ENCODE measurements at regions not wholly inside any gene's neighbourhood (a gene's known extent, or its start where the extent isn't known, plus 50 kb on each side); places are given as distances from the start of the nearest gene placed in this dataset.

DNA sequence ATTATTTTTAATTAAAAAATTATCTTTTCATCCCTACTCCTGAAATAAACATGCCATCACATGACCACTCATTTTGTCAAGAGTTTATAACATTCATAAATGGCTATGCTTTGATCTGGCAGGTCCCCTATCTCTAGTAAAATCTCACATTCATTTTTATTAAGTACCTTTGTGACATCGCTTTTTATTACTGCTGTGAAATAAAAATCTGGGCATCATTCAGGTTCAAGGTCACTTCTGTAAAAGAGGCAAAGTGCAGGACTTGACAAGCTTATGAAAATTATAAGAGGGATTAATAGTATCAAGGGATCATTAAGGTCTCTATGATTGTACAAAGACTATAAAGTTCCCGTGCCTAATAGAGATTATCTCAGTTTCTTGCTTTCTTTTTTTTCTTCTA lies 416.8 kb upstream of the SEMA3A start:
- 92% methylated on average over 2 of the region's 2 CpGs for WGBS (ENCODE audit: low lambda C conversion rate)
- CTCF ChIA-PET, result interaction anchor here (0.9 kb wide), 1 partner anchor 11 kb away, joined by 3 read pairs; no protein-coding TSS in a partner anchor

More for the DNA sequence above, 416.8 kb upstream of the SEMA3A start:
- Histone ChIP-seq H3K27ac (ENCODE audit: low read depth in 2 of 2, low read length in 1 of 2) (no peak overlapping the region), H3K27me3 (ENCODE audit: insufficient read depth) (no peaks in the 10 kb centered on the region), H3K4me3 (ENCODE audit: low read depth in 2 of 2, low read length in 1 of 2) (no peak overlapping the region), H3K9ac (no peak overlapping the region), H3K36me3 (replicated peaks in 1 of 2; ENCODE audit: control insufficient read depth in 1 of 2, insufficient read depth in 2 of 2, low read length in 1 of 2) (no peaks in the 10 kb centered on the region), H3F3A (replicated peaks; ENCODE audit: insufficient read depth) (no peaks in the 10 kb centered on the region), H2AFZ (ENCODE audit: low read depth) (no peak overlapping the region), H3K4me1 (ENCODE audit: control insufficient read depth in 1 of 2, insufficient read depth in 2 of 2, low read depth in 1 of 2, low read length in 1 of 2) (no peaks in the 10 kb centered on the region; a peak in 1 of 4 replicates), H3K9me2 (no peaks in the 10 kb centered on the region), H3K9me3 (no peaks in the 10 kb centered on the region), H3K4me2 (no peak overlapping the region), H3K79me2 (ENCODE audit: insufficient read depth) (no peaks in the 10 kb centered on the region), H4K20me1 (ENCODE audit: insufficient read depth) (no peaks in the 10 kb centered on the region)
- TF ChIP-seq, protein P1, sequence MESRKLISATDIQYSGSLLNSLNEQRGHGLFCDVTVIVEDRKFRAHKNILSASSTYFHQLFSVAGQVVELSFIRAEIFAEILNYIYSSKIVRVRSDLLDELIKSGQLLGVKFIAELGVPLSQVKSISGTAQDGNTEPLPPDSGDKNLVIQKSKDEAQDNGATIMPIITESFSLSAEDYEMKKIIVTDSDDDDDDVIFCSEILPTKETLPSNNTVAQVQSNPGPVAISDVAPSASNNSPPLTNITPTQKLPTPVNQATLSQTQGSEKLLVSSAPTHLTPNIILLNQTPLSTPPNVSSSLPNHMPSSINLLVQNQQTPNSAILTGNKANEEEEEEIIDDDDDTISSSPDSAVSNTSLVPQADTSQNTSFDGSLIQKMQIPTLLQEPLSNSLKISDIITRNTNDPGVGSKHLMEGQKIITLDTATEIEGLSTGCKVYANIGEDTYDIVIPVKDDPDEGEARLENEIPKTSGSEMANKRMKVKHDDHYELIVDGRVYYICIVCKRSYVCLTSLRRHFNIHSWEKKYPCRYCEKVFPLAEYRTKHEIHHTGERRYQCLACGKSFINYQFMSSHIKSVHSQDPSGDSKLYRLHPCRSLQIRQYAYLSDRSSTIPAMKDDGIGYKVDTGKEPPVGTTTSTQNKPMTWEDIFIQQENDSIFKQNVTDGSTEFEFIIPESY (IDR thresholded peaks at IDR 0.05; ENCODE audit: borderline replicate concordance, low read depth), result no peak
- TF ChIP-seq EZH2phosphoT487 (IDR thresholded peaks at IDR 0.05; ENCODE audit: borderline replicate concordance, low read depth), result no peak
- no peak for TF ChIP-seq GABPA (IDR thresholded peaks at IDR 0.05; ENCODE audit: low read depth)
- no peak for TF ChIP-seq NFIC (IDR thresholded peaks at IDR 0.05; ENCODE audit: borderline replicate concordance)
- no peak for TF ChIP-seq CHD2 (IDR thresholded peaks at IDR 0.05; ENCODE audit: low read length, partially characterized antibody)
- TF ChIP-seq GATA2 (CRISPR knock-in tag; IDR thresholded peaks at IDR 0.05), result no peak
- no peak for TF ChIP-seq TAF1 (IDR thresholded peaks at IDR 0.05; ENCODE audit: borderline replicate concordance, low read depth, low read length)
- TF ChIP-seq, protein P2, sequence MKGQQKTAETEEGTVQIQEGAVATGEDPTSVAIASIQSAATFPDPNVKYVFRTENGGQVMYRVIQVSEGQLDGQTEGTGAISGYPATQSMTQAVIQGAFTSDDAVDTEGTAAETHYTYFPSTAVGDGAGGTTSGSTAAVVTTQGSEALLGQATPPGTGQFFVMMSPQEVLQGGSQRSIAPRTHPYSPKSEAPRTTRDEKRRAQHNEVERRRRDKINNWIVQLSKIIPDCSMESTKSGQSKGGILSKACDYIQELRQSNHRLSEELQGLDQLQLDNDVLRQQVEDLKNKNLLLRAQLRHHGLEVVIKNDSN (IDR thresholded peaks at IDR 0.05; ENCODE audit: borderline replicate concordance, low read depth), result no peak
- no peak for TF ChIP-seq SMC3 (IDR thresholded peaks at IDR 0.05; ENCODE audit: low read depth, low read length)
- no peak for TF ChIP-seq FOXM1 (IDR thresholded peaks at IDR 0.05; ENCODE audit: low read depth)
- TF ChIP-seq SIN3A (IDR thresholded peaks at IDR 0.05; ENCODE audit: borderline replicate concordance, low read depth, low read length), result no peak
- no peak for TF ChIP-seq ELF1 (IDR thresholded peaks at IDR 0.05)
- TF ChIP-seq JUND (IDR thresholded peaks at IDR 0.05), result no peak
- TF ChIP-seq, protein P3, sequence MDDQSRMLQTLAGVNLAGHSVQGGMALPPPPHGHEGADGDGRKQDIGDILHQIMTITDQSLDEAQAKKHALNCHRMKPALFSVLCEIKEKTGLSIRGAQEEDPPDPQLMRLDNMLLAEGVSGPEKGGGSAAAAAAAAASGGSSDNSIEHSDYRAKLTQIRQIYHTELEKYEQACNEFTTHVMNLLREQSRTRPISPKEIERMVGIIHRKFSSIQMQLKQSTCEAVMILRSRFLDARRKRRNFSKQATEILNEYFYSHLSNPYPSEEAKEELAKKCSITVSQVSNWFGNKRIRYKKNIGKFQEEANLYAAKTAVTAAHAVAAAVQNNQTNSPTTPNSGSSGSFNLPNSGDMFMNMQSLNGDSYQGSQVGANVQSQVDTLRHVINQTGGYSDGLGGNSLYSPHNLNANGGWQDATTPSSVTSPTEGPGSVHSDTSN (IDR thresholded peaks at IDR 0.05), result no peak
- TF ChIP-seq, protein P4, sequence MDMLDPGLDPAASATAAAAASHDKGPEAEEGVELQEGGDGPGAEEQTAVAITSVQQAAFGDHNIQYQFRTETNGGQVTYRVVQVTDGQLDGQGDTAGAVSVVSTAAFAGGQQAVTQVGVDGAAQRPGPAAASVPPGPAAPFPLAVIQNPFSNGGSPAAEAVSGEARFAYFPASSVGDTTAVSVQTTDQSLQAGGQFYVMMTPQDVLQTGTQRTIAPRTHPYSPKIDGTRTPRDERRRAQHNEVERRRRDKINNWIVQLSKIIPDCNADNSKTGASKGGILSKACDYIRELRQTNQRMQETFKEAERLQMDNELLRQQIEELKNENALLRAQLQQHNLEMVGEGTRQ (IDR thresholded peaks at IDR 0.05; ENCODE audit: borderline replicate concordance, low read depth, low read length), result no peak
- TF ChIP-seq, protein P5, sequence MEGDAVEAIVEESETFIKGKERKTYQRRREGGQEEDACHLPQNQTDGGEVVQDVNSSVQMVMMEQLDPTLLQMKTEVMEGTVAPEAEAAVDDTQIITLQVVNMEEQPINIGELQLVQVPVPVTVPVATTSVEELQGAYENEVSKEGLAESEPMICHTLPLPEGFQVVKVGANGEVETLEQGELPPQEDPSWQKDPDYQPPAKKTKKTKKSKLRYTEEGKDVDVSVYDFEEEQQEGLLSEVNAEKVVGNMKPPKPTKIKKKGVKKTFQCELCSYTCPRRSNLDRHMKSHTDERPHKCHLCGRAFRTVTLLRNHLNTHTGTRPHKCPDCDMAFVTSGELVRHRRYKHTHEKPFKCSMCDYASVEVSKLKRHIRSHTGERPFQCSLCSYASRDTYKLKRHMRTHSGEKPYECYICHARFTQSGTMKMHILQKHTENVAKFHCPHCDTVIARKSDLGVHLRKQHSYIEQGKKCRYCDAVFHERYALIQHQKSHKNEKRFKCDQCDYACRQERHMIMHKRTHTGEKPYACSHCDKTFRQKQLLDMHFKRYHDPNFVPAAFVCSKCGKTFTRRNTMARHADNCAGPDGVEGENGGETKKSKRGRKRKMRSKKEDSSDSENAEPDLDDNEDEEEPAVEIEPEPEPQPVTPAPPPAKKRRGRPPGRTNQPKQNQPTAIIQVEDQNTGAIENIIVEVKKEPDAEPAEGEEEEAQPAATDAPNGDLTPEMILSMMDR (IDR thresholded peaks at IDR 0.05), result no peak
- TF ChIP-seq EP300 (IDR thresholded peaks at IDR 0.05; ENCODE audit: borderline replicate concordance in 1 of 2, low read depth in 1 of 2, low read length in 1 of 2), result no peak
- no peak for TF ChIP-seq FOXJ3 (CRISPR knock-in tag; IDR thresholded peaks at IDR 0.05)
- TF ChIP-seq, protein P6, sequence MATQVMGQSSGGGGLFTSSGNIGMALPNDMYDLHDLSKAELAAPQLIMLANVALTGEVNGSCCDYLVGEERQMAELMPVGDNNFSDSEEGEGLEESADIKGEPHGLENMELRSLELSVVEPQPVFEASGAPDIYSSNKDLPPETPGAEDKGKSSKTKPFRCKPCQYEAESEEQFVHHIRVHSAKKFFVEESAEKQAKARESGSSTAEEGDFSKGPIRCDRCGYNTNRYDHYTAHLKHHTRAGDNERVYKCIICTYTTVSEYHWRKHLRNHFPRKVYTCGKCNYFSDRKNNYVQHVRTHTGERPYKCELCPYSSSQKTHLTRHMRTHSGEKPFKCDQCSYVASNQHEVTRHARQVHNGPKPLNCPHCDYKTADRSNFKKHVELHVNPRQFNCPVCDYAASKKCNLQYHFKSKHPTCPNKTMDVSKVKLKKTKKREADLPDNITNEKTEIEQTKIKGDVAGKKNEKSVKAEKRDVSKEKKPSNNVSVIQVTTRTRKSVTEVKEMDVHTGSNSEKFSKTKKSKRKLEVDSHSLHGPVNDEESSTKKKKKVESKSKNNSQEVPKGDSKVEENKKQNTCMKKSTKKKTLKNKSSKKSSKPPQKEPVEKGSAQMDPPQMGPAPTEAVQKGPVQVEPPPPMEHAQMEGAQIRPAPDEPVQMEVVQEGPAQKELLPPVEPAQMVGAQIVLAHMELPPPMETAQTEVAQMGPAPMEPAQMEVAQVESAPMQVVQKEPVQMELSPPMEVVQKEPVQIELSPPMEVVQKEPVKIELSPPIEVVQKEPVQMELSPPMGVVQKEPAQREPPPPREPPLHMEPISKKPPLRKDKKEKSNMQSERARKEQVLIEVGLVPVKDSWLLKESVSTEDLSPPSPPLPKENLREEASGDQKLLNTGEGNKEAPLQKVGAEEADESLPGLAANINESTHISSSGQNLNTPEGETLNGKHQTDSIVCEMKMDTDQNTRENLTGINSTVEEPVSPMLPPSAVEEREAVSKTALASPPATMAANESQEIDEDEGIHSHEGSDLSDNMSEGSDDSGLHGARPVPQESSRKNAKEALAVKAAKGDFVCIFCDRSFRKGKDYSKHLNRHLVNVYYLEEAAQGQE (IDR thresholded peaks at IDR 0.05; ENCODE audit: low read depth, low read length), result no peak
- POLR2A ChIA-PET, result no interaction called here
- DNase-seq, result no peak
